Mononuclear cell (primary cell): ENCODE measurements at regions not wholly inside any gene's neighbourhood (a gene's known extent, or its start where the extent isn't known, plus 50 kb on each side); places are given as distances from the start of the nearest gene placed in this dataset.
"Not testable (repeated sequence)": the region's sequence is repeated elsewhere in the genome, so short reads cannot be mapped to it uniquely, and the experiment has no call there.

Experiments used
- H3K27me3 ChIP-seq: 2 replicates; pipeline ENCODE4 v1.6.0; 2011; ENCODE audit warnings: low read length, control low read depth; ENCODE audit not compliant: insufficient read depth
- H3K4me1 ChIP-seq: 2 replicates; pipeline ENCODE4 v1.5.1; 2011; ENCODE audit warnings: mild to moderate bottlenecking, low read length, control low read depth; ENCODE audit not compliant: insufficient read depth
- H3K4me3 ChIP-seq: 2 replicates; pipeline ENCODE4 v1.5.1; 2011; ENCODE audit warnings: mild to moderate bottlenecking, low read length, moderate library complexity
- H3K9me3 ChIP-seq: 2 replicates; pipeline ENCODE4 v1.5.1; 2011; ENCODE audit warnings: low read depth, mild to moderate bottlenecking, control low read depth, low read length

DNA sequence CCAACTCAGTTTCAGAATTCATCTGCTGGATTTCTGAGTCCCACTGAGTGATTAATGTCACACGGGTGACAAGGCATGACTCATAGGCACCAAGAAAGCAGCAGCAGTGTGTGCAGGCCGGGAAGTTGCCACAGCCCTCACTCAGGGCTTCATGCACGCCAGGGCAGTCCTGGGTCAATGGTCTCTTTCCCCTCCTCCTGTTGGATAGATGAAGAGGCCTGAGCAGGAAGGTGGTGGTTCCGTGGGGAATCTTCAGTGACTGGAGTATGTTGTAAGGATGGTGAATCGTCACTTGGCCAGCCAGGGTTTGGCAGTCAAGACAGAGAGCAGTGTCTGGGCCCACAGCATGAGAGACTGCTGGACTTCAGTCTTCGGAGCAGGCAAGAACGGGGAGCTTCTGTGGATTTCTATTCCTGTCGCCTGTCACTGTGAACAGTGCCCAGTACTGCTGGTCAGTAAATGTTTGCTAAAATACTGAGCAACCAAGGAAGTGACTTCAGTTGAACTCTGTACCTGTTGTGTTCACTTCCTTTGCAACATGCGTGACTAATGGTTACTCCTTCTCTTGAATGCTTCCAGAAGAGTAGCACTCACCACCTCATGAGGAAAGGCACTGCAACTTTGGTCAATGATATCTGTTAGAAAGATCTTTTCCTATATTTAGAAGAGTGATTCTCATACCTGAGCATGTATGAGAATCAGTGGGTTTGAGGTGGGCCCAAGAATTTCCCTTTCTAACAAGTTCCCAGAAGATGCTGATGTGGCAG lies 62.0 kb upstream of the CD93 start:
- Histone ChIP-seq H3K4me1 (peaks cover 99% of the 10 kb centered on the region), H3K9me3 (no peaks in the 10 kb centered on the region), H3K4me3 (no peak overlapping the region), H3K27me3 (no peaks in the 10 kb centered on the region)

- Histone ChIP-seq H3K27me3 (no peaks in the 10 kb centered on the region), H3K4me3 (no peak overlapping the region), H3K9me3 (no peaks in the 10 kb centered on the region), H3K4me1 (peaks cover 99% of the 10 kb centered on the region)
Observed at GRCh38 chr20:23147647-23147963, 61.5 kb upstream of the CD93 start.

DNA sequence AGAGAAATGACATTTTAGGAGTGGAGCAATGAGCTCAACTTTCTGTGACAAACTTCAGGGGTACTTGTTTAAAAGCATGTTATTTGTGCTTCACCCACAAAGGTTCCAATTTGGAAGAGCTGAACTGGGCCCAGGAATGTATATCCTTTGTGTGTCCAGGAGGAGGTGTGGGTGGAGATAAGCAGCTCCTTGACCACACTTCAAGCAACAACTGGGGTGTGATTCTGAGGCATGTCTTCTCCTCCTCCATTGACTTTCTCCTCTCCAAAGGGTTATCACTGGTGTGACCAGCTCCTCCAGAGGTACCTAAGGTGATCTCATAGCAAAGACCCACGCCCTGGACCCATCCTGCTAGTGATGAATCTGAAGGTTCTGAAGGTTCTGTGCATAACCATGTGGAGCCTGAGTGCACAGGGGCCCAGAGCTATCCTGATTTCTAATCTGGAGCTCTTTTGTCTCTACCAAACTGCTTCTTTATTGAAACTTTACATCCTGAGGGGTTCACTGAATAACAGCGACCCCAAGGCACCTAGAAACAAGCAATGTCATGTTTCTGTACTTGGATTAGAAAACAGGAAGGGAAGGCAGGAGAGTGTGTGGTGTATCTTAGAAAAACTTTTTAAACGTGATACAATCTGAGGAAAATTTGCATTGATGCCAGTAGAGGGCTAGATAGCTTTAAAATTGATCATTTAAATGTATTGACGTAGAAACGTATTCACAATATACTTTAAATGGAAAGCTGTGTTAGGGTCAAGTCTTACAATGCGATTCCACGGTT lies 60.9 kb upstream of the CD93 start:
- peaks cover 99% of the 10 kb centered on the region for H3K4me1 ChIP-seq
- H3K4me3 ChIP-seq: no peak overlapping the region
- H3K27me3 ChIP-seq: no peaks in the 10 kb centered on the region
- H3K9me3 ChIP-seq: no peaks in the 10 kb centered on the region

- Histone ChIP-seq H3K4me1 (peaks cover 99% of the 10 kb centered on the region), H3K4me3 (no peak overlapping the region), H3K27me3 (no peaks in the 10 kb centered on the region), H3K9me3 (no peaks in the 10 kb centered on the region)
Observed at GRCh38 chr20:23146181-23146580, 60.1 kb upstream of the CD93 start.

DNA sequence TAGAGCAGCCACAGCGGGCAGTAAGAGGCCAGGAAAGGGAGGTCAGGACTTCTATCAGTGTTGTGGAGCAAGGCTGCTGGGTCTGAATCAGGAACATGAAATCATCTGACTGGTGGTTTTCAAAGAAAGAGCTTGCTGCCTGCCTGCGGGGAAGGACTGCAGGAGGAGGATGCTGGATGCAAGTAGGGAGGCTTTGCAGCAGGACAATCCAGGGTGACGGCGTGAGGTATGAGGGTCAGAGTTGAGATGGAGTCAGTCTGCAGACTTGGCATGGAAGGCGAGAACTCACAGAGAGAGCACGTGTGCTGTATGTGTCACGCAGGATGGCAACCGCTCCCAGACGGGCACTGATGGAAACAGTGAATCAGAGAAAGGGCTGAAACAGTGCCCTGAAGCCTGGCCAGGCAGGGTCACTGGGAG lies 59.2 kb upstream of the CD93 start:
- no peak overlapping the region for H3K4me3 ChIP-seq
- no peaks in the 10 kb centered on the region for H3K27me3 ChIP-seq
- H3K4me1 ChIP-seq: peaks cover 97% of the 10 kb centered on the region
- no peaks in the 10 kb centered on the region for H3K9me3 ChIP-seq

DNA sequence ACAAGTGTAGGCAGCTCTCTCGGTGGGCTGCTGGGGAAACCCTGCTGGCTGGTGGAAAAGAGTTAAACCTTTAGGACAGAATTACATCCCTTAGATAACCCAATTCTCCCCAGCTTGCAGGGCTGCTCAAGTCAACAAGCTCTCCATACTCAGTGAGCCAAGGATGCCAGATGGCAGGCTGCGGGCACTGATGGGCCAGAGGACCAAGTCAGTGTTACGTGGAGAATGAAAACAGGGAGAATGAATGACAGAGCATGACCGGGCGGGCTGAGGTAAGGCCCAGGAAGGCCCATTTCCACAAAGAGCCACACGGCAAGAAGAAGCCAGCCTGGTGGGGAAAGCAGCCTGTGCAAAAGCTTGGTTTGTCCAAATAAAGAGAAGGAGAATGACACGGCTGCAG lies 58.7 kb upstream of the CD93 start:
- no peaks in the 10 kb centered on the region for H3K9me3 ChIP-seq
- no peak overlapping the region for H3K4me3 ChIP-seq

GRCh38 chr20:23143986-23144690 lies 58.0 kb upstream of the CD93 start:
- Histone ChIP-seq H3K27me3 (no peaks in the 10 kb centered on the region), H3K4me3 (no peak overlapping the region), H3K4me1 (peaks cover 86% of the 10 kb centered on the region), H3K9me3 (no peaks in the 10 kb centered on the region)

More for the DNA sequence above, 58.7 kb upstream of the CD93 start:
- Histone ChIP-seq H3K4me1 (peaks cover 93% of the 10 kb centered on the region), H3K27me3 (no peaks in the 10 kb centered on the region)

GRCh38 chr20:23143098-23143497 lies 57.0 kb upstream of the CD93 start:
- Histone ChIP-seq H3K27me3 (no peaks in the 10 kb centered on the region), H3K9me3 (no peaks in the 10 kb centered on the region), H3K4me1 (peaks cover 79% of the 10 kb centered on the region), H3K4me3 (no peak overlapping the region)

DNA sequence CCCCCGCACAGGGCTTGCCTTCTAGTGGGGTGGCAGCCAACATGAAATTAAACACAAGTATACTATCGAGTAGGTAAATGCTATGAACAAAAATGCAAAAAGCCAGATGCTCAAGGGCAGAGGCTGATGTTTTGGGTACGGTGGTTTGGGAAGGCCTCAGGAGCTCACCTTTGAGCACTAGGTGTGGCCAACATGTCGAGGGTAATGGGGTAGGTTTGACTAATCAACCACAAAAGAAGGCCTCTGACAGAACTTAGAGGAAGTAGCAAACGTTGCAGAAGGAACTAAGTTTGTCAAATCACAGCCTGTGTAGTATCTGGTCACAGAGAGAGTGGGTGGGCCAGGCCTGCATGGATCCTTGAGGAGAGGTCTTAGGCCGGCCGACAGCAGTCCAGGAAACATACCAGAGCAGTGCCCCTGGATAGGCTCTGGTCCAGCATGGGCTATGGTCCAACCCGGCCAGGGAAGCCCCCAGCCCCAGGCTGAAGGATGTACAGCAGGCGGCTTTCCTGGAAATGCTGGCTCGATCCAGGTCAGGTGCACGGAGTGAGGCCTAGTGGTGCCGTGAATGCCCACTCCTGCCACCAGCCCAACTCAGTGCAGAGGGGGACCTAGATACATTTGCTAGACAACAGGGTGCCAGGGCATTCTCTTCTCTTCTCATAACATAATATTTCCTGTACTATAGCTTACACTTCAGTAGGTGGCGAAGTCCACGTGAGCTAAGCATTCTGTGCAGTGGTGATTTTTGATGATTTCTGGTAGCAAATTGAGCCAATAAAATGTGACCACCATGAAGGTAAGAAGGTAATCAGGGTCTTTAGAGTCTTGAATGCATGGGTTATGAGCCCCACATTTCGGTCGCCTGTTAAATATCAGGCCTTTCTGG lies 56.3 kb upstream of the CD93 start:
- Histone ChIP-seq H3K4me1 (peaks cover 79% of the 10 kb centered on the region), H3K4me3 (no peak overlapping the region), H3K9me3 (no peaks in the 10 kb centered on the region), H3K27me3 (no peaks in the 10 kb centered on the region)

DNA sequence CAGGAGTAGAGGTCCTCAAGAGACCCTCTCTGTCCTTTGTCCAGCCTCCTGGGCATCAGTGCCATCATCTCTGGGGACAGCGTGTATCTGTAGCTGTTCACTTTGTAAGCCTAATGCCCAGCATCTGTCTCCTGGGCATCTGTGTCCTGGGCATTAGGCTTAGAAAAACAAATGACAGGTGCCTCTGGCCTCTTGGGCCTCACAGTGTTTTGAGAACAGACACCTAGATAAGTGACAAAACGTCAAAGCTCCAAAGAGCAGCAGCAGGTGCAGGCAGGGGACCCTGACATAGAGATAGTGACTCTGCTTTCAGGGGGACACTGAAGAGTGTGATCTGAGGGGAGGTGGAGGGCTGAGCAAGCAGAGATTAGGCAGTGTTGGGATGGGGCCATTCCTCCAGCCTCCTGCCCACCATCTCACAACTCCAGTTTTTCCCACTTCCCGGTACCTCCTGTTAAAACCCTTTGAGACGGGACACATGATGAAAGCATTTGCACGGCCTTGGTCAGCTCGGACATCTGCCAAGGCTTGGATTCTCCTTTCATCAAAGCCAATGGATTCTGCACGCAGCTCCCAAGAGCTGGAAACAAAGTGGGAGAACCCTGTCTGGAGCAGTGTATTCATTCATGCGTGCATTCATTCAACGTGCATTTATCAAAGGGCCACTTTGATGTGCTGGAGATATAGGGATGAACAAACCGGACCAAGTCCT lies 55.5 kb upstream of the CD93 start:
- H3K27me3 ChIP-seq: no peaks in the 10 kb centered on the region
- H3K4me3 ChIP-seq: no peak overlapping the region
- peaks cover 79% of the 10 kb centered on the region for H3K4me1 ChIP-seq
- no peaks in the 10 kb centered on the region for H3K9me3 ChIP-seq

DNA sequence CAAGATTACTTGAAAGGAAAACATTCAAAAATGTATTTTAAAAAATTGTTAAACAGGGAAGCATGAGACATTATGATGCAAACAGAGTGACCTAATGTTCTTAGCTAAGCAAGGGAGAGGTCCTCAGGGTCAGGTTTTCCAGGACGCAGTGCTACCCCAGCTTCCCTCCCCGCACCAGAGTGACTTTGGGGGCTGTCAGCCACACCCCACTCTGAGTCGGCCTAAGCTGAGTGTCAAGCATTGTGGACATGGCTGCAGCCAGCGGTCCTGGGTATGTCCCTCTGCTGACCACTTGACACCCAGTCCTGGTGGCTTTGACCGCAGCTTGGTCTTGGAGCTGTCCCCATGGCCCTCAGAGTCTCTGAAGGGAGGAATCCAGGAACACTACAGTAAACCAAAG lies 54.9 kb upstream of the CD93 start:
- Histone ChIP-seq H3K4me3 (no peak overlapping the region), H3K27me3 (no peaks in the 10 kb centered on the region), H3K4me1 (peaks cover 79% of the 10 kb centered on the region), H3K9me3 (no peaks in the 10 kb centered on the region)

GRCh38 chr20:23139984-23140383 lies 53.9 kb upstream of the CD93 start:
- H3K9me3 ChIP-seq: not testable (repeated sequence)
- peaks cover 78% of the 10 kb centered on the region for H3K4me1 ChIP-seq

GRCh38 chr20:23139524-23139923 lies 53.4 kb upstream of the CD93 start:
- Histone ChIP-seq H3K4me1 (peaks cover 75% of the 10 kb centered on the region), H3K9me3 (no peaks in the 10 kb centered on the region), H3K4me3 (no peak overlapping the region), H3K27me3 (no peaks in the 10 kb centered on the region)

More at GRCh38 chr20:23139984-23140383, 53.9 kb upstream of the CD93 start:
- not testable (repeated sequence) for H3K27me3 ChIP-seq, H3K4me3 ChIP-seq

- Histone ChIP-seq H3K27me3 (no peaks in the 10 kb centered on the region), H3K4me1 (peaks cover 70% of the 10 kb centered on the region)
Observed at GRCh38 chr20:23138682-23139081, 52.6 kb upstream of the CD93 start.

More at GRCh38 chr20:23138682-23139081, 52.6 kb upstream of the CD93 start:
- Histone ChIP-seq H3K4me3 (no peak overlapping the region), H3K9me3 (no peaks in the 10 kb centered on the region)
